ENCODE measurements at regions not wholly inside any gene's neighbourhood (a gene's known extent, or its start where the extent isn't known, plus 50 kb on each side); places are given as distances from the start of the nearest gene placed in this dataset.
A peak's percentile ranks its signal among the peaks of the same experiment; 100 is the strongest.
"Not testable (repeated sequence)": the region's sequence is repeated elsewhere in the genome, so short reads cannot be mapped to it uniquely, and the experiment has no call there.

- DNase-seq (ENCODE audit: low spot score): no peak
Observed at GRCh38 chr4:104129243-104129642, 365.5 kb downstream of the CXXC4 start.

- DNase-seq (ENCODE audit: low spot score): no peak
Observed at GRCh38 chr4:104128850-104129213, 365.9 kb downstream of the CXXC4 start.

GRCh38 chr4:104128031-104128849 is 366.5 kb downstream of the CXXC4 start:
- no peak for DNase-seq (ENCODE audit: low spot score)

- DNase-seq (ENCODE audit: low spot score): no peak
Observed at GRCh38 chr4:104123021-104123420, 371.7 kb downstream of the CXXC4 start.

GRCh38 chr4:104117776-104118175 is 376.9 kb downstream of the CXXC4 start:
- no peak for DNase-seq (ENCODE audit: low spot score)

GRCh38 chr4:104113850-104114249 is 380.8 kb downstream of the CXXC4 start:
- DNase-seq (ENCODE audit: low spot score): no peak

- DNase-seq (ENCODE audit: low spot score): no peak
Observed at GRCh38 chr4:104099141-104099540, 379.4 kb upstream of the TACR3 start.

GRCh38 chr4:104093247-104093646 is 373.5 kb upstream of the TACR3 start:
- no peak for DNase-seq (ENCODE audit: low spot score)

- DNase-seq (ENCODE audit: low spot score): no peak
Observed at GRCh38 chr4:104073229-104073628, 353.4 kb upstream of the TACR3 start.

- no peak for DNase-seq (ENCODE audit: low spot score)
Observed at GRCh38 chr4:104066533-104066932, 346.7 kb upstream of the TACR3 start.

GRCh38 chr4:104064646-104065577 is 345.1 kb upstream of the TACR3 start:
- DNase-seq (ENCODE audit: low spot score): peak; percentile 71

GRCh38 chr4:104063341-104063740 is 343.6 kb upstream of the TACR3 start:
- DNase-seq (ENCODE audit: low spot score): no peak

- no peak for DNase-seq (ENCODE audit: low spot score)
Observed at GRCh38 chr4:104044369-104044768, 324.6 kb upstream of the TACR3 start.

- DNase-seq (ENCODE audit: low spot score): no peak
Observed at GRCh38 chr4:104032896-104033295, 313.1 kb upstream of the TACR3 start.

- no peak for DNase-seq (ENCODE audit: low spot score)
Observed at GRCh38 chr4:104025251-104025650, 305.5 kb upstream of the TACR3 start.

GRCh38 chr4:104022831-104023230 is 303.0 kb upstream of the TACR3 start:
- DNase-seq (ENCODE audit: low spot score): no peak

- no peak for DNase-seq (ENCODE audit: low spot score)
Observed at GRCh38 chr4:104022226-104022625, 302.4 kb upstream of the TACR3 start.

GRCh38 chr4:104020641-104021040 is 300.9 kb upstream of the TACR3 start:
- no peak for DNase-seq (ENCODE audit: low spot score)

GRCh38 chr4:104017213-104017612 is 297.4 kb upstream of the TACR3 start:
- no peak for DNase-seq (ENCODE audit: low spot score)

GRCh38 chr4:104015680-104016079 is 295.9 kb upstream of the TACR3 start:
- DNase-seq (ENCODE audit: low spot score): no peak

- no peak for DNase-seq (ENCODE audit: low spot score)
Observed at GRCh38 chr4:104010722-104011121, 290.9 kb upstream of the TACR3 start.

- DNase-seq (ENCODE audit: low spot score): not testable (repeated sequence)
Observed at GRCh38 chr4:104002318-104002717, 282.5 kb upstream of the TACR3 start.

GRCh38 chr4:103998756-103999155 is 279.0 kb upstream of the TACR3 start:
- DNase-seq (ENCODE audit: low spot score): no peak
